ENCODE measurements at regions not wholly inside any gene's neighbourhood (a gene's known extent, or its start where the extent isn't known, plus 50 kb on each side); places are given as distances from the start of the nearest gene placed in this dataset.

DNA sequence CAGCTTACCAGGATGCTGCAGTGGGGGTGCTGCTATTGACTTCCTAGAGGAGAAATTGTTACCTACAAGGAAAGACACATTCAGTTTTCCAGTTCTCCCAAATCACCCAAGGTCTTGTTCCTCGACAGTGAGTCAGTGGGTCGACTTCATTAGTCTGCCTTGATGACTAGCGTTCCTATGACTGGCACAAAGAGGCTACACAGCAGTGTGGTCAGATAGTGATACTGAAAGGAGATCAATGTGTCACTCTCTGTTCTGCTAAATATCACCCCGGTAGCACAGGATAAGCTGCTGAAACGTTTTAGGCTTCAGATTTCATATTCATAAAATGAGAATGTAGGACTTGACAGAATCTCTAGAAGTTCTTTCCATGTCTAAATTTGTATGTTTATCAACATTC, 357.4 kb downstream of the LMX1A start:
- no peak for FAIRE-seq

DNA sequence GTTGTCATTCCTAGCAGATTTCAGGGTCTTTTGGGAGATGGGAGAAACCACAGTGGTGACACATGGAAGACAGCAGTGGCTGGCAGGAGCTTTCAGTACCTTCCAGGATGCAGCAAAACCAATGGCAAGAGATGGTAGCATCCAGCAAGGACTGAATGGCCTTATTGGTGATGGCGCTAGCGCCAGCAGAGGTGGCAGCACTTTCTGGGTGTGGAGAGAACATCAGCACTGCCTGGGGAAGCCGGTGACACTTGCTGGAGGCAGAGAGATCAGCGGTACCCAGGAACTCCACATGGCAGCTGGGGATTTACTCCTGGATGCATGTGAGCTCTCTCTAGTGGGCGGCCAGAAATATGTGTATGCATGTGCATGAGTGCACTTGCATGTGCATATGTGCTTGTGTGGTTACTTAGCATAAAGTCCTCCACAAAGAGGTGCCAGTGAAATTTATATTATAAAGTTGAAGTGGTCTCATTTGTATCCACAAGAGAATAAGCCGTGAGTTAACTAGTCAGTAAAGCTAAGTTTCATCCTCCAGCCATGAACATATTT, 364.7 kb downstream of the LMX1A start:
- H3K27ac ChIP-seq (ENCODE audit: control insufficient read depth, insufficient read depth, low read length): no peak overlapping the region
- FAIRE-seq (no peak), DNase-seq (ENCODE audit: low read depth, low spot score) (no peak)
- no peaks in the 10 kb centered on the region for H4K20me1 ChIP-seq (ENCODE audit: control insufficient read depth, extremely low read depth, insufficient read depth, low read length)
- no peaks in the 10 kb centered on the region for H3K9me3 ChIP-seq (ENCODE audit: control insufficient read depth, low read depth, low read length)
- no peaks in the 10 kb centered on the region for H3K4me1 ChIP-seq (ENCODE audit: control insufficient read depth, extremely low read depth, insufficient read depth, low read length)
- no peaks in the 10 kb centered on the region for H3K36me3 ChIP-seq (ENCODE audit: control insufficient read depth in 2 of 2, extremely low read depth in 1 of 2, insufficient read depth in 2 of 2, low read length in 2 of 2)
- H2AFZ ChIP-seq (ENCODE audit: control insufficient read depth, low read length): no peak overlapping the region
- H3K4me2 ChIP-seq (ENCODE audit: control insufficient read depth, extremely low read depth, insufficient read depth, low read depth, low read length): no peak overlapping the region
- no peaks in the 10 kb centered on the region for H3K79me2 ChIP-seq (ENCODE audit: control insufficient read depth, insufficient read depth, low read length)
- H3K27me3 ChIP-seq (ENCODE audit: control insufficient read depth, extremely low read depth, insufficient read depth, low read length): no peaks in the 10 kb centered on the region
- TF ChIP-seq, protein P1, sequence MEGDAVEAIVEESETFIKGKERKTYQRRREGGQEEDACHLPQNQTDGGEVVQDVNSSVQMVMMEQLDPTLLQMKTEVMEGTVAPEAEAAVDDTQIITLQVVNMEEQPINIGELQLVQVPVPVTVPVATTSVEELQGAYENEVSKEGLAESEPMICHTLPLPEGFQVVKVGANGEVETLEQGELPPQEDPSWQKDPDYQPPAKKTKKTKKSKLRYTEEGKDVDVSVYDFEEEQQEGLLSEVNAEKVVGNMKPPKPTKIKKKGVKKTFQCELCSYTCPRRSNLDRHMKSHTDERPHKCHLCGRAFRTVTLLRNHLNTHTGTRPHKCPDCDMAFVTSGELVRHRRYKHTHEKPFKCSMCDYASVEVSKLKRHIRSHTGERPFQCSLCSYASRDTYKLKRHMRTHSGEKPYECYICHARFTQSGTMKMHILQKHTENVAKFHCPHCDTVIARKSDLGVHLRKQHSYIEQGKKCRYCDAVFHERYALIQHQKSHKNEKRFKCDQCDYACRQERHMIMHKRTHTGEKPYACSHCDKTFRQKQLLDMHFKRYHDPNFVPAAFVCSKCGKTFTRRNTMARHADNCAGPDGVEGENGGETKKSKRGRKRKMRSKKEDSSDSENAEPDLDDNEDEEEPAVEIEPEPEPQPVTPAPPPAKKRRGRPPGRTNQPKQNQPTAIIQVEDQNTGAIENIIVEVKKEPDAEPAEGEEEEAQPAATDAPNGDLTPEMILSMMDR (optimal IDR thresholded peaks at IDR 0.05 in 1 of 3, IDR thresholded peaks at IDR 0.05 in 1 of 3, conservative IDR thresholded peaks at IDR 0.05 in 1 of 3; ENCODE audit: extremely low read depth in 1 of 3, insufficient read depth in 2 of 3, low read length in 3 of 3): no peak
- no peak for TF ChIP-seq EZH2 (IDR thresholded peaks at IDR 0.05; ENCODE audit: low read length)
- no peaks in the 10 kb centered on the region for H3K9me1 ChIP-seq (ENCODE audit: control insufficient read depth, extremely low read depth, insufficient read depth, low read length)
- no peak overlapping the region for H3K9ac ChIP-seq (ENCODE audit: control insufficient read depth, extremely low read depth, insufficient read depth, low read length)
- dilution Hi-C loops (cut with MboI; ENCODE audit: extremely low pct_ligation_motif_present, low sequenced_read_pairs): no loop called here
- no peak overlapping the region for H3K4me3 ChIP-seq (ENCODE audit: control insufficient read depth in 2 of 3, extremely low read depth in 1 of 3, insufficient read depth in 2 of 3, low read depth in 1 of 3, low read length in 3 of 3)

More for the DNA sequence above, 357.4 kb downstream of the LMX1A start:
- Histone ChIP-seq H3K9ac (ENCODE audit: control insufficient read depth, extremely low read depth, insufficient read depth, low read length) (no peak overlapping the region), H3K9me3 (ENCODE audit: control insufficient read depth, low read depth, low read length) (no peaks in the 10 kb centered on the region), H3K4me3 (ENCODE audit: control insufficient read depth in 2 of 3, extremely low read depth in 1 of 3, insufficient read depth in 2 of 3, low read depth in 1 of 3, low read length in 3 of 3) (no peak overlapping the region), H3K36me3 (ENCODE audit: control insufficient read depth in 2 of 2, extremely low read depth in 1 of 2, insufficient read depth in 2 of 2, low read length in 2 of 2) (no peaks in the 10 kb centered on the region), H3K9me1 (ENCODE audit: control insufficient read depth, extremely low read depth, insufficient read depth, low read length) (no peaks in the 10 kb centered on the region), H3K4me1 (ENCODE audit: control insufficient read depth, extremely low read depth, insufficient read depth, low read length) (no peaks in the 10 kb centered on the region), H4K20me1 (ENCODE audit: control insufficient read depth, extremely low read depth, insufficient read depth, low read length) (no peaks in the 10 kb centered on the region), H3K27me3 (ENCODE audit: control insufficient read depth, extremely low read depth, insufficient read depth, low read length) (no peaks in the 10 kb centered on the region), H3K4me2 (ENCODE audit: control insufficient read depth, extremely low read depth, insufficient read depth, low read depth, low read length) (no peak overlapping the region), H3K27ac (ENCODE audit: control insufficient read depth, insufficient read depth, low read length) (no peak overlapping the region), H2AFZ (ENCODE audit: control insufficient read depth, low read length) (no peak overlapping the region), H3K79me2 (ENCODE audit: control insufficient read depth, insufficient read depth, low read length) (no peaks in the 10 kb centered on the region)
- dilution Hi-C loops (cut with MboI; ENCODE audit: extremely low pct_ligation_motif_present, low sequenced_read_pairs): no loop called here
- no peak for TF ChIP-seq EZH2 (IDR thresholded peaks at IDR 0.05; ENCODE audit: low read length)
- TF ChIP-seq, protein P1 (optimal IDR thresholded peaks at IDR 0.05 in 1 of 3, IDR thresholded peaks at IDR 0.05 in 1 of 3, conservative IDR thresholded peaks at IDR 0.05 in 1 of 3; ENCODE audit: extremely low read depth in 1 of 3, insufficient read depth in 2 of 3, low read length in 3 of 3): no peak
- DNase-seq (ENCODE audit: low read depth, low spot score): no peak

Measured in keratinocyte (primary cell).